ENCODE measurements at regions not wholly inside any gene's neighbourhood (a gene's known extent, or its start where the extent isn't known, plus 50 kb on each side); places are given as distances from the start of the nearest gene placed in this dataset.

GRCh38 chr21:15272171-15272570 is 207.4 kb upstream of the NRIP1 start:
- TF ChIP-seq, protein P1, sequence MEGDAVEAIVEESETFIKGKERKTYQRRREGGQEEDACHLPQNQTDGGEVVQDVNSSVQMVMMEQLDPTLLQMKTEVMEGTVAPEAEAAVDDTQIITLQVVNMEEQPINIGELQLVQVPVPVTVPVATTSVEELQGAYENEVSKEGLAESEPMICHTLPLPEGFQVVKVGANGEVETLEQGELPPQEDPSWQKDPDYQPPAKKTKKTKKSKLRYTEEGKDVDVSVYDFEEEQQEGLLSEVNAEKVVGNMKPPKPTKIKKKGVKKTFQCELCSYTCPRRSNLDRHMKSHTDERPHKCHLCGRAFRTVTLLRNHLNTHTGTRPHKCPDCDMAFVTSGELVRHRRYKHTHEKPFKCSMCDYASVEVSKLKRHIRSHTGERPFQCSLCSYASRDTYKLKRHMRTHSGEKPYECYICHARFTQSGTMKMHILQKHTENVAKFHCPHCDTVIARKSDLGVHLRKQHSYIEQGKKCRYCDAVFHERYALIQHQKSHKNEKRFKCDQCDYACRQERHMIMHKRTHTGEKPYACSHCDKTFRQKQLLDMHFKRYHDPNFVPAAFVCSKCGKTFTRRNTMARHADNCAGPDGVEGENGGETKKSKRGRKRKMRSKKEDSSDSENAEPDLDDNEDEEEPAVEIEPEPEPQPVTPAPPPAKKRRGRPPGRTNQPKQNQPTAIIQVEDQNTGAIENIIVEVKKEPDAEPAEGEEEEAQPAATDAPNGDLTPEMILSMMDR (IDR thresholded peaks at IDR 0.05), result no peak
- no peak for TF ChIP-seq POLR2AphosphoS5 (IDR thresholded peaks at IDR 0.05; ENCODE audit: insufficient read depth in 1 of 2, low read depth in 1 of 2)
- no peak for TF ChIP-seq POLR2A (IDR thresholded peaks at IDR 0.05)

Data from vagina (tissue), 2 donors.